Panc1 (cell line): ENCODE measurements at regions not wholly inside any gene's neighbourhood (a gene's known extent, or its start where the extent isn't known, plus 50 kb on each side); places are given as distances from the start of the nearest gene placed in this dataset.

Source experiments
- CTCF ChIP-seq: fragments of 450-650 bp; IDR thresholded peaks from 2 replicates; pipeline ENCODE4 v1.5.1; 2017; ENCODE audit warnings: mild to moderate bottlenecking
- POLR2AphosphoS5 ChIP-seq: IDR thresholded peaks from 2 replicates; pipeline ENCODE4 v1.6.1; 2012; ENCODE audit warnings: mild to moderate bottlenecking, low read depth, low read length, moderate library complexity
- REST ChIP-seq, 2 experiments: IDR thresholded peaks; 2 replicates each; pipeline ENCODE4 v1.6.1; 2011 to 2012; ENCODE audit warnings: low read depth in 2 of 2, control low read depth in 1 of 2, low read length in 1 of 2, mild to moderate bottlenecking in 1 of 2, moderate library complexity in 1 of 2; ENCODE audit not compliant: insufficient read depth in 1 of 2
- SIN3A ChIP-seq: IDR thresholded peaks from 2 replicates; pipeline ENCODE4 v1.6.1; 2012; ENCODE audit warnings: low read depth, mild to moderate bottlenecking, low read length, moderate library complexity, borderline replicate concordance; ENCODE audit not compliant: insufficient read depth
- TCF7L2 ChIP-seq: IDR thresholded peaks from 2 replicates; pipeline ENCODE4 v1.6.1; 2011; ENCODE audit warnings: mild to moderate bottlenecking, low read depth, low read length, inconsistent platforms

DNA sequence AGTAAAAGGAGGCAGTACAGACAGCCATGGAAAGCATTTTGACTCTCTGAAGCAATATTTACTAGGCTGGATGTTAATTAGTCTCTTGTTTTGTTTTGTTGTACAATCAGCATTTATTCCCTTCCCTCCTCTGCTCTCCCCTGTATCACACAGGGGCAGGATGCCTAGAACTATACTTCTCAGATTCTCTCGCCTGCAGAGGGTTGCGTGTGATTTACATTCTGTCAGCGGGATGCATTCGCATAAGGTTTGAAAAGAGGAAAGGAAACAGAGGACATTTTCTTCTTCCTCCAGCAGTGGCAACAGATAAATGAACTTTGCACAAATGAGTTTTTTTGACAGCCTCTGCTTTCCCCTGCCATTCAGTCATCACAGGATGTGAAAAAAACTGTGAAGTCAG is 188.3 kb downstream of the RSL24D1 start:
- no peak for TF ChIP-seq CTCF
- no peak for TF ChIP-seq POLR2AphosphoS5
- no peak for TF ChIP-seq REST (IDR thresholded peaks at IDR 0.05; ENCODE audit: insufficient read depth in 1 of 2, low read depth in 2 of 2, low read length in 1 of 2)
- no peak for TF ChIP-seq SIN3A
- TF ChIP-seq TCF7L2 = no peak
